ENCODE measurements at regions not wholly inside any gene's neighbourhood (a gene's known extent, or its start where the extent isn't known, plus 50 kb on each side); places are given as distances from the start of the nearest gene placed in this dataset.

DNA sequence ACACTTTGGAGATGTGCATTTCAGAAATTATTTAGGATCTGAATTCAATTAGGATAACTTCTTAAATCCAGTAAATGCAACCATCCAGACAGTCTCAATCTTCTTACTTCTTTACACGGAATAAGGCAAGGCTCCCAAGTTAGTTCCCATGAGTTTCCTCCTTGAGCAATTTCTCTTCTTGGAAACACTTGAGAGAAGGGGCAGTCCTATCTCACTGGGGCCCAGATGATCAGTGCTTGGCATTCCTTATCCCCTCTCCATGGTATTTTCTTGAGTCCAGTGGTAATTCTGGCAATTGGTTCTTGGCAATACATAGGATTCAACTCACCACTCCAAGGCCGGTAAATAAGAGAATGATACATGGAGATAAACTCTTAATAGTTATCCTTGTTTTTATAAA, 87.1 kb upstream of the PTHLH start:
- DNase-seq, result no peak
- no peaks in the 10 kb centered on the region for H3K9me3 ChIP-seq (ENCODE audit: control insufficient read depth, low read length)
- Mint-ChIP-seq H3K4me1 (no peaks in the 10 kb centered on the region), H3K9me3 (no peaks in the 10 kb centered on the region), H3K36me3 (ENCODE audit: low read depth) (no peaks in the 10 kb centered on the region), H3K4me3 (no peak overlapping the region), H3K27me3 (ENCODE audit: insufficient read depth) (no peaks in the 10 kb centered on the region), H3K27ac (no peak overlapping the region)
- no peak overlapping the region for H3K27ac ChIP-seq (ENCODE audit: low read depth, low read length)
- 86 to 93% methylated on average over 1 of the region's 2 CpGs for WGBS, 2 experiments (ENCODE audit: insufficient coverage in 1 of 2, insufficient read length in 1 of 2)
- TF ChIP-seq, protein P1, sequence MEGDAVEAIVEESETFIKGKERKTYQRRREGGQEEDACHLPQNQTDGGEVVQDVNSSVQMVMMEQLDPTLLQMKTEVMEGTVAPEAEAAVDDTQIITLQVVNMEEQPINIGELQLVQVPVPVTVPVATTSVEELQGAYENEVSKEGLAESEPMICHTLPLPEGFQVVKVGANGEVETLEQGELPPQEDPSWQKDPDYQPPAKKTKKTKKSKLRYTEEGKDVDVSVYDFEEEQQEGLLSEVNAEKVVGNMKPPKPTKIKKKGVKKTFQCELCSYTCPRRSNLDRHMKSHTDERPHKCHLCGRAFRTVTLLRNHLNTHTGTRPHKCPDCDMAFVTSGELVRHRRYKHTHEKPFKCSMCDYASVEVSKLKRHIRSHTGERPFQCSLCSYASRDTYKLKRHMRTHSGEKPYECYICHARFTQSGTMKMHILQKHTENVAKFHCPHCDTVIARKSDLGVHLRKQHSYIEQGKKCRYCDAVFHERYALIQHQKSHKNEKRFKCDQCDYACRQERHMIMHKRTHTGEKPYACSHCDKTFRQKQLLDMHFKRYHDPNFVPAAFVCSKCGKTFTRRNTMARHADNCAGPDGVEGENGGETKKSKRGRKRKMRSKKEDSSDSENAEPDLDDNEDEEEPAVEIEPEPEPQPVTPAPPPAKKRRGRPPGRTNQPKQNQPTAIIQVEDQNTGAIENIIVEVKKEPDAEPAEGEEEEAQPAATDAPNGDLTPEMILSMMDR (conservative IDR thresholded peaks at IDR 0.05), result no peak
- H3K9ac ChIP-seq (ENCODE audit: extremely low read depth, low read length, poor library complexity, severe bottlenecking), result no peak overlapping the region
- H3K36me3 ChIP-seq (ENCODE audit: control insufficient read depth, insufficient read depth, low read length), result no peaks in the 10 kb centered on the region
- no peaks in the 10 kb centered on the region for H3K27me3 ChIP-seq (ENCODE audit: control insufficient read depth, insufficient read depth, low read length, poor library complexity, severe bottlenecking)
- H3K4me3 ChIP-seq (ENCODE audit: low read length), result no peak overlapping the region
- H3K4me1 ChIP-seq (ENCODE audit: control insufficient read depth, insufficient read depth, low read length), result no peaks in the 10 kb centered on the region

GRCh38 chr12:28060871-28061270, 88.3 kb upstream of the PTHLH start:
- no peak for DNase-seq
- Mint-ChIP-seq H3K4me3 (no peak overlapping the region), H3K4me1 (no peaks in the 10 kb centered on the region), H3K36me3 (ENCODE audit: low read depth) (no peaks in the 10 kb centered on the region), H3K27ac (no peak overlapping the region), H3K9me3 (no peaks in the 10 kb centered on the region), H3K27me3 (ENCODE audit: insufficient read depth) (peaks cover 1% of the 10 kb centered on the region)
- H3K4me1 ChIP-seq (ENCODE audit: control insufficient read depth, insufficient read depth, low read length), result no peaks in the 10 kb centered on the region
- WGBS, 2 experiments (ENCODE audit: insufficient coverage in 1 of 2, insufficient read length in 1 of 2), result 94 to 97% methylated on average over 4 to 6 of the region's 6 CpGs
- H3K4me3 ChIP-seq (ENCODE audit: low read length), result no peak overlapping the region
- peaks cover 3% of the 10 kb centered on the region for H3K27me3 ChIP-seq (ENCODE audit: control insufficient read depth, insufficient read depth, low read length, poor library complexity, severe bottlenecking)
- TF ChIP-seq, protein P1 (conservative IDR thresholded peaks at IDR 0.05), result no peak
- H3K9ac ChIP-seq (ENCODE audit: extremely low read depth, low read length, poor library complexity, severe bottlenecking), result no peak overlapping the region
- H3K36me3 ChIP-seq (ENCODE audit: control insufficient read depth, insufficient read depth, low read length), result no peaks in the 10 kb centered on the region
- H3K9me3 ChIP-seq (ENCODE audit: control insufficient read depth, low read length), result no peaks in the 10 kb centered on the region
- no peak overlapping the region for H3K27ac ChIP-seq (ENCODE audit: low read depth, low read length)

DNA sequence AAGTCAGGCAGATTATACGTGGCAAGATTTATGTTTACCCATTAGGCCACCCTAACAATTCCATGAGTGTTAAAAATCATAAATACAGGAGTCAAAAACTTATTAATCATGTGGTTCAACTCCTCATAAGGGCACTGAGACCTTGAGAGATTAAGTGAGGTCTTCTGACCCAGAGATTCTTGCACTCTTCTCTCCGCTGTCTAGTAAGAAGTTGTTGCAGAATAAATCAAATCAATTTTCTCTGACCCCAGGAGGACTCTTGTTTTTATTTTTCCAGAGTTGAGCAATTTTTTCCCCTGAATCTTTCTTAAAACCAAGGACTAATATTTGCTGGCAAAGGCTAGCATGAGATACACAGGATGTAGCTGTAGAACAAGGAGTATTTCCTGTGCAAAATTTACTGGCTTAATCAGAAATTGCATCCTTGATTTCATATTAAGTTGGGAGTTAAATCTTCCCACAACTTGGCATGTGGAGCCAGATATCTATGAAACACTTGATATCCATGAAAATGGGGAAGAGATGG, 90.9 kb upstream of the PTHLH start:
- Mint-ChIP-seq H3K36me3 (ENCODE audit: low read depth) (no peaks in the 10 kb centered on the region), H3K9me3 (no peaks in the 10 kb centered on the region), H3K27me3 (ENCODE audit: insufficient read depth) (peaks cover 10% of the 10 kb centered on the region), H3K27ac (no peak overlapping the region), H3K4me1 (peaks cover 10% of the 10 kb centered on the region), H3K4me3 (no peak overlapping the region)
- TF ChIP-seq, protein P1 (conservative IDR thresholded peaks at IDR 0.05), result no peak
- no peak for DNase-seq
- no peaks in the 10 kb centered on the region for H3K36me3 ChIP-seq (ENCODE audit: control insufficient read depth, insufficient read depth, low read length)
- H3K27ac ChIP-seq (ENCODE audit: low read depth, low read length), result no peak overlapping the region
- no peak overlapping the region for H3K9ac ChIP-seq (ENCODE audit: extremely low read depth, low read length, poor library complexity, severe bottlenecking)
- peaks cover 20% of the 10 kb centered on the region for H3K27me3 ChIP-seq (ENCODE audit: control insufficient read depth, insufficient read depth, low read length, poor library complexity, severe bottlenecking)
- no peak overlapping the region for H3K4me3 ChIP-seq (ENCODE audit: low read length)
- H3K9me3 ChIP-seq (ENCODE audit: control insufficient read depth, low read length), result no peaks in the 10 kb centered on the region
- H3K4me1 ChIP-seq (ENCODE audit: control insufficient read depth, insufficient read depth, low read length), result no peaks in the 10 kb centered on the region
- 95% methylated on average over 2 of the region's 2 CpGs; no CpG with 5 or more reads in 1 of the 2 experiments for WGBS, 2 experiments (ENCODE audit: insufficient coverage in 1 of 2, insufficient read length in 1 of 2)
